PC-3 (cell line): ENCODE measurements at regions not wholly inside any gene's neighbourhood (a gene's known extent, or its start where the extent isn't known, plus 50 kb on each side); places are given as distances from the start of the nearest gene placed in this dataset.

ENCODE experiments used
- ATAC-seq: fragments of 200-7000 bp; cut with Tn5 transposase; 2 replicates; pipeline ENCODE4 v1.9.1; 2020; ENCODE audit warnings: mild to moderate bottlenecking, moderate library complexity
- BruUV-seq: library from RNA; stranded (reverse); fragments of 400-500 nt; replicated peaks from 2 replicates; lab custom pipeline; 2021; lab: Mats Ljungman, UMichigan
- CTCF ChIA-PET: fragments of 300-600 bp; sonication (Branson Sonifier 250); formaldehyde crosslinking; loops from one replicate; lab custom pipeline; 2022; ENCODE audit warnings: antibody characterized with exemption; lab: Charles Lee
- POLR2A ChIA-PET: fragments of 300-600 bp; sonication (Branson Sonifier 250); formaldehyde crosslinking; loops from one replicate; lab custom pipeline; 2022; ENCODE audit warnings: antibody characterized with exemption; ENCODE audit not compliant: unreplicated experiment; lab: Charles Lee
- DNase-seq: peaks from one replicate; pipeline ENCODE4 v3.0.0-alpha.2; 2015
- H2AFZ ChIP-seq: fragments of 300-600 bp; sonication (generic); 2 replicates; pipeline ENCODE4 v1.6.0; 2016; ENCODE audit warnings: antibody characterized with exemption, low read length
- H3F3A ChIP-seq: fragments of 300-600 bp; sonication (generic); one replicate; pipeline ENCODE4 v1.6.0; 2017; ENCODE audit warnings: antibody characterized with exemption, low read length, control low read depth, mild to moderate bottlenecking; ENCODE audit not compliant: unreplicated experiment
- H3K27ac ChIP-seq: fragments of 300-600 bp; sonication (generic); 2 replicates; pipeline ENCODE4 v1.5.1; 2016; ENCODE audit warnings: mild to moderate bottlenecking, low read length
- H3K27me3 ChIP-seq: fragments of 300-600 bp; sonication (generic); 2 replicates; pipeline ENCODE4 v1.6.1; 2016; ENCODE audit warnings: low read length, mixed read lengths
- H3K36me3 ChIP-seq: fragments of 300-600 bp; sonication (generic); 2 replicates; pipeline ENCODE4 v1.6.1; 2016; ENCODE audit warnings: low read depth, mixed run types, low read length, mixed read lengths
- H3K4me1 ChIP-seq: fragments of 300-600 bp; sonication (generic); 2 replicates; pipeline ENCODE4 v1.5.1; 2016; ENCODE audit warnings: low read length; ENCODE audit not compliant: insufficient read depth
- H3K4me2 ChIP-seq: fragments of 300-600 bp; sonication (generic); 2 replicates; pipeline ENCODE4 v1.6.0; 2016; ENCODE audit warnings: low read length
- H3K4me3 ChIP-seq: fragments of 300-600 bp; sonication (generic); 2 replicates; pipeline ENCODE4 v1.5.1; 2016; ENCODE audit warnings: mild to moderate bottlenecking, low read length, mixed read lengths
- H3K79me2 ChIP-seq: fragments of 300-600 bp; sonication (generic); 2 replicates; pipeline ENCODE4 v1.6.1; 2017; ENCODE audit warnings: low read length, mixed read lengths
- H3K9ac ChIP-seq: fragments of 300-600 bp; sonication (generic); 2 replicates; pipeline ENCODE4 v1.6.0; 2016; ENCODE audit warnings: mild to moderate bottlenecking, low read length
- H3K9me2 ChIP-seq: fragments of 300-600 bp; sonication (generic); replicated peaks from 2 replicates; pipeline ENCODE4 v1.6.1; 2016; ENCODE audit warnings: mixed run types, low read length, mixed read lengths
- H3K9me3 ChIP-seq: fragments of 300-600 bp; sonication (generic); 2 replicates; pipeline ENCODE4 v1.6.1; 2016; ENCODE audit warnings: low read length, mixed read lengths
- H4K20me1 ChIP-seq: fragments of 300-600 bp; sonication (generic); 2 replicates; pipeline ENCODE4 v1.6.1; 2016; ENCODE audit warnings: low read length, mixed read lengths
- CTCF ChIP-seq: fragments of 300-600 bp; sonication (generic); conservative IDR thresholded peaks from 2 replicates; pipeline ENCODE4 v1.5.1; 2017; ENCODE audit warnings: antibody characterized with exemption, low read depth, mild to moderate bottlenecking, low read length
- EZH2 ChIP-seq: fragments of 300-600 bp; sonication (generic); IDR thresholded peaks from one replicate; pipeline ENCODE4 v1.6.1; 2017; ENCODE audit warnings: antibody characterized with exemption, mild to moderate bottlenecking, low read length; ENCODE audit not compliant: unreplicated experiment
- EZH2phosphoT487 ChIP-seq: fragments of 300-600 bp; sonication (generic); IDR thresholded peaks from 2 replicates; pipeline ENCODE4 v1.6.1; 2018; ENCODE audit warnings: mild to moderate bottlenecking, antibody characterized with exemption, low read length, borderline replicate concordance
- intact Hi-C: fragments of 100-400 bp; cut with micrococcal nuclease; formaldehyde crosslinking; loops from 2 replicates; pipeline ENCODE4 v1.9.0; 2023

GRCh38 chr9:29118555-29118954 is 1545.3 kb upstream of the C9orf72 start:
- CTCF ChIA-PET, result no interaction called here
- Histone ChIP-seq H2AFZ (no peak overlapping the region), H3K4me2 (no peak overlapping the region), H3K36me3 (no peaks in the 10 kb centered on the region), H3F3A (no peaks in the 10 kb centered on the region), H3K4me1 (no peaks in the 10 kb centered on the region), H3K9ac (no peak overlapping the region), H3K4me3 (no peak overlapping the region), H3K27me3 (no peaks in the 10 kb centered on the region), H3K9me3 (no peaks in the 10 kb centered on the region), H3K79me2 (no peaks in the 10 kb centered on the region), H3K27ac (no peak overlapping the region), H4K20me1 (no peaks in the 10 kb centered on the region), H3K9me2 (no peaks in the 10 kb centered on the region)
- DNase-seq (no peak), ATAC-seq (no peak)
- POLR2A ChIA-PET, result no interaction called here
- TF ChIP-seq EZH2phosphoT487 (no peak), EZH2 (no peak), CTCF (no peak)
- intact Hi-C loops, result no loop called here
- no TSS peak for BruUV-seq

- TF ChIP-seq EZH2 (no peak), CTCF (no peak), EZH2phosphoT487 (no peak)
- Histone ChIP-seq H3K9ac (no peak overlapping the region), H3K79me2 (no peaks in the 10 kb centered on the region), H3K27ac (no peak overlapping the region), H3K36me3 (no peaks in the 10 kb centered on the region; the same call in 1 of the 2 replicates), H3K4me2 (no peak overlapping the region), H3F3A (no peaks in the 10 kb centered on the region), H3K4me3 (no peak overlapping the region), H3K4me1 (no peaks in the 10 kb centered on the region), H3K27me3 (no peaks in the 10 kb centered on the region), H3K9me2 (no peaks in the 10 kb centered on the region), H2AFZ (no peak overlapping the region), H3K9me3 (peaks cover 16% of the 10 kb centered on the region), H4K20me1 (no peaks in the 10 kb centered on the region)
- DNase-seq (no peak), ATAC-seq (no peak)
- intact Hi-C loops, result no loop called here
- POLR2A ChIA-PET, result no interaction called here
- CTCF ChIA-PET, result no interaction called here
- no TSS peak for BruUV-seq
Observed at GRCh38 chr9:29126783-29127182, 1553.5 kb upstream of the C9orf72 start.

GRCh38 chr9:29129763-29130162 is 1556.5 kb upstream of the C9orf72 start:
- ATAC-seq (no peak), DNase-seq (no peak)
- Histone ChIP-seq H3K9ac (no peak overlapping the region), H3F3A (no peaks in the 10 kb centered on the region), H3K4me3 (no peak overlapping the region), H3K79me2 (no peaks in the 10 kb centered on the region), H3K27ac (no peak overlapping the region), H3K4me1 (no peaks in the 10 kb centered on the region), H3K9me3 (peaks cover 16% of the 10 kb centered on the region), H3K27me3 (no peaks in the 10 kb centered on the region), H3K4me2 (no peak overlapping the region), H3K9me2 (no peaks in the 10 kb centered on the region), H3K36me3 (no peaks in the 10 kb centered on the region; the same call in 1 of the 2 replicates), H4K20me1 (no peaks in the 10 kb centered on the region), H2AFZ (no peak overlapping the region)
- intact Hi-C loops, result no loop called here
- no TSS peak for BruUV-seq
- CTCF ChIA-PET, result no interaction called here
- POLR2A ChIA-PET, result no interaction called here
- no peak for TF ChIP-seq CTCF
- no peak for TF ChIP-seq EZH2
- no peak for TF ChIP-seq EZH2phosphoT487
